ENCODE measurements at regions not wholly inside any gene's neighbourhood (a gene's known extent, or its start where the extent isn't known, plus 50 kb on each side); places are given as distances from the start of the nearest gene placed in this dataset.

- DNase-seq (ENCODE audit: low read depth, low spot score), result no peak
- no peak overlapping the region for H3K9ac ChIP-seq (ENCODE audit: insufficient read length, low read depth)
These were observed 103.5 kb upstream of the NOCT start for GRCh38 chr4:138911909-138912703.

GRCh38 chr4:138910914-138911336, 104.7 kb upstream of the NOCT start:
- no peaks in the 10 kb centered on the region for H3K9me3 ChIP-seq (ENCODE audit: insufficient read depth, low read length)
- H3K4me3 ChIP-seq (ENCODE audit: insufficient read length, low read depth), result peak overlapping the region; percentile 6
- H3K27me3 ChIP-seq (ENCODE audit: insufficient read depth, insufficient read length), result no peaks in the 10 kb centered on the region
- H3K9ac ChIP-seq (ENCODE audit: insufficient read length, low read depth), result peak overlapping the region; percentile 54
- peaks cover 4% of the 10 kb centered on the region for H3K4me1 ChIP-seq (ENCODE audit: insufficient read depth, insufficient read length)
- TF ChIP-seq ZNF274 (IDR thresholded peaks at IDR 0.05; ENCODE audit: low read depth, low read length), result no peak
- no peak for TF ChIP-seq YY1 (IDR thresholded peaks at IDR 0.05; ENCODE audit: insufficient read depth, insufficient read length)
- TF ChIP-seq SUZ12 (IDR thresholded peaks at IDR 0.05; ENCODE audit: extremely low read depth, insufficient read depth, insufficient read length), result no peak
- H3K36me3 ChIP-seq (ENCODE audit: insufficient read depth, insufficient read length, low read length), result no peaks in the 10 kb centered on the region
- DNase-seq (ENCODE audit: low read depth, low spot score), result peak; percentile 80

More at GRCh38 chr4:138911909-138912703, 103.5 kb upstream of the NOCT start:
- Histone ChIP-seq H3K27me3 (ENCODE audit: insufficient read depth, insufficient read length) (no peaks in the 10 kb centered on the region), H3K36me3 (ENCODE audit: insufficient read depth, insufficient read length, low read length) (no peaks in the 10 kb centered on the region), H3K4me1 (ENCODE audit: insufficient read depth, insufficient read length) (peaks cover 4% of the 10 kb centered on the region), H3K9me3 (ENCODE audit: insufficient read depth, low read length) (no peaks in the 10 kb centered on the region), H3K4me3 (ENCODE audit: insufficient read length, low read depth) (no peak overlapping the region)
- TF ChIP-seq YY1 (IDR thresholded peaks at IDR 0.05; ENCODE audit: insufficient read depth, insufficient read length) (no peak), ZNF274 (IDR thresholded peaks at IDR 0.05; ENCODE audit: low read depth, low read length) (no peak), SUZ12 (IDR thresholded peaks at IDR 0.05; ENCODE audit: extremely low read depth, insufficient read depth, insufficient read length) (no peak)

- TF ChIP-seq YY1 (IDR thresholded peaks at IDR 0.05; ENCODE audit: insufficient read depth, insufficient read length), result no peak
- TF ChIP-seq ZNF274 (IDR thresholded peaks at IDR 0.05; ENCODE audit: low read depth, low read length), result no peak
- Histone ChIP-seq H3K4me1 (ENCODE audit: insufficient read depth, insufficient read length) (peaks cover 4% of the 10 kb centered on the region), H3K27me3 (ENCODE audit: insufficient read depth, insufficient read length) (no peaks in the 10 kb centered on the region), H3K9ac (ENCODE audit: insufficient read length, low read depth) (no peak overlapping the region), H3K4me3 (ENCODE audit: insufficient read length, low read depth) (no peak overlapping the region), H3K9me3 (ENCODE audit: insufficient read depth, low read length) (peaks cover 6% of the 10 kb centered on the region; the same call in 1 of the 2 replicates), H3K36me3 (ENCODE audit: insufficient read depth, insufficient read length, low read length) (no peaks in the 10 kb centered on the region)
- DNase-seq (ENCODE audit: low read depth, low spot score), result no peak
These were observed 105.2 kb upstream of the NOCT start for GRCh38 chr4:138910195-138910913.

GRCh38 chr4:138909587-138909986, 106.0 kb upstream of the NOCT start:
- peaks cover 4% of the 10 kb centered on the region for H3K4me1 ChIP-seq (ENCODE audit: insufficient read depth, insufficient read length)
- peaks cover 7% of the 10 kb centered on the region; the same call in 1 of the 2 replicates for H3K9me3 ChIP-seq (ENCODE audit: insufficient read depth, low read length)
- H3K9ac ChIP-seq (ENCODE audit: insufficient read length, low read depth), result no peak overlapping the region
- no peaks in the 10 kb centered on the region for H3K36me3 ChIP-seq (ENCODE audit: insufficient read depth, insufficient read length, low read length)
- no peaks in the 10 kb centered on the region for H3K27me3 ChIP-seq (ENCODE audit: insufficient read depth, insufficient read length)
- TF ChIP-seq SUZ12 (IDR thresholded peaks at IDR 0.05; ENCODE audit: extremely low read depth, insufficient read depth, insufficient read length), result no peak
- no peak for TF ChIP-seq ZNF274 (IDR thresholded peaks at IDR 0.05; ENCODE audit: low read depth, low read length)
- no peak for TF ChIP-seq YY1 (IDR thresholded peaks at IDR 0.05; ENCODE audit: insufficient read depth, insufficient read length)
- no peak for DNase-seq (ENCODE audit: low read depth, low spot score)
- no peak overlapping the region for H3K4me3 ChIP-seq (ENCODE audit: insufficient read length, low read depth)

- DNase-seq (ENCODE audit: low read depth, low spot score), result no peak
These were observed 107.4 kb upstream of the NOCT start for GRCh38 chr4:138908134-138908533.

GRCh38 chr4:138907174-138907573, 108.4 kb upstream of the NOCT start:
- peaks cover 7% of the 10 kb centered on the region; the same call in 1 of the 2 replicates for H3K9me3 ChIP-seq (ENCODE audit: insufficient read depth, low read length)
- no peak for TF ChIP-seq YY1 (IDR thresholded peaks at IDR 0.05; ENCODE audit: insufficient read depth, insufficient read length)
- no peak for TF ChIP-seq SUZ12 (IDR thresholded peaks at IDR 0.05; ENCODE audit: extremely low read depth, insufficient read depth, insufficient read length)
- no peak for TF ChIP-seq ZNF274 (IDR thresholded peaks at IDR 0.05; ENCODE audit: low read depth, low read length)
- no peak overlapping the region for H3K9ac ChIP-seq (ENCODE audit: insufficient read length, low read depth)
- no peak for DNase-seq (ENCODE audit: low read depth, low spot score)
- H3K36me3 ChIP-seq (ENCODE audit: insufficient read depth, insufficient read length, low read length), result no peaks in the 10 kb centered on the region
- no peak overlapping the region for H3K4me3 ChIP-seq (ENCODE audit: insufficient read length, low read depth)
- H3K27me3 ChIP-seq (ENCODE audit: insufficient read depth, insufficient read length), result no peaks in the 10 kb centered on the region
- H3K4me1 ChIP-seq (ENCODE audit: insufficient read depth, insufficient read length), result peaks cover 4% of the 10 kb centered on the region

More at GRCh38 chr4:138908134-138908533, 107.4 kb upstream of the NOCT start:
- no peak overlapping the region for H3K4me3 ChIP-seq (ENCODE audit: insufficient read length, low read depth)
- H3K9me3 ChIP-seq (ENCODE audit: insufficient read depth, low read length), result peaks cover 7% of the 10 kb centered on the region; the same call in 1 of the 2 replicates
- no peak overlapping the region for H3K9ac ChIP-seq (ENCODE audit: insufficient read length, low read depth)
- no peak for TF ChIP-seq ZNF274 (IDR thresholded peaks at IDR 0.05; ENCODE audit: low read depth, low read length)
- no peak for TF ChIP-seq SUZ12 (IDR thresholded peaks at IDR 0.05; ENCODE audit: extremely low read depth, insufficient read depth, insufficient read length)
- no peak for TF ChIP-seq YY1 (IDR thresholded peaks at IDR 0.05; ENCODE audit: insufficient read depth, insufficient read length)
- no peaks in the 10 kb centered on the region for H3K27me3 ChIP-seq (ENCODE audit: insufficient read depth, insufficient read length)
- H3K4me1 ChIP-seq (ENCODE audit: insufficient read depth, insufficient read length), result peaks cover 4% of the 10 kb centered on the region
- no peaks in the 10 kb centered on the region for H3K36me3 ChIP-seq (ENCODE audit: insufficient read depth, insufficient read length, low read length)

GRCh38 chr4:138904793-138905192, 110.8 kb upstream of the NOCT start:
- H3K27me3 ChIP-seq (ENCODE audit: insufficient read depth, insufficient read length), result no peaks in the 10 kb centered on the region
- no peaks in the 10 kb centered on the region for H3K36me3 ChIP-seq (ENCODE audit: insufficient read depth, insufficient read length, low read length)
- DNase-seq (ENCODE audit: low read depth, low spot score), result no peak
- H3K4me3 ChIP-seq (ENCODE audit: insufficient read length, low read depth), result no peak overlapping the region
- peaks cover 7% of the 10 kb centered on the region; the same call in 1 of the 2 replicates for H3K9me3 ChIP-seq (ENCODE audit: insufficient read depth, low read length)
- TF ChIP-seq ZNF274 (IDR thresholded peaks at IDR 0.05; ENCODE audit: low read depth, low read length) (no peak), YY1 (IDR thresholded peaks at IDR 0.05; ENCODE audit: insufficient read depth, insufficient read length) (no peak), SUZ12 (IDR thresholded peaks at IDR 0.05; ENCODE audit: extremely low read depth, insufficient read depth, insufficient read length) (no peak)
- no peak overlapping the region for H3K9ac ChIP-seq (ENCODE audit: insufficient read length, low read depth)
- H3K4me1 ChIP-seq (ENCODE audit: insufficient read depth, insufficient read length), result no peaks in the 10 kb centered on the region
